ENCODE measurements at regions not wholly inside any gene's neighbourhood (a gene's known extent, or its start where the extent isn't known, plus 50 kb on each side); places are given as distances from the start of the nearest gene placed in this dataset.

GRCh38 chr9:73095425-73095824, 56.2 kb upstream of the ANXA1 start:
- no peak overlapping the region for H3K4me3 ChIP-seq (ENCODE audit: low read depth in 1 of 3, low read length in 3 of 3)
- H3K27ac ChIP-seq (ENCODE audit: low read depth in 1 of 2, low read length in 2 of 2) = no peak overlapping the region
- no peaks in the 10 kb centered on the region for H3K27me3 ChIP-seq (ENCODE audit: control insufficient read depth in 4 of 4, insufficient read depth in 4 of 4, low read length in 3 of 4)
- peaks cover 0 to 9% (median 3%) of the 10 kb centered on the region in 4 donors for H3K4me1 ChIP-seq (ENCODE audit: control insufficient read depth in 4 of 4, insufficient read depth in 4 of 4, low read length in 3 of 4)
- no peaks in the 10 kb centered on the region for H3K9me3 ChIP-seq (ENCODE audit: control insufficient read depth in 4 of 4, low read length in 3 of 4)
- H3K9ac ChIP-seq (ENCODE audit: low read depth in 1 of 2, low read length in 2 of 2) = no peak overlapping the region
- no peak for DNase-seq (ENCODE audit: low spot score)
- WGBS = 95% methylated on average over 5 of the region's 5 CpGs
- H3K36me3 ChIP-seq (ENCODE audit: control insufficient read depth in 4 of 4, insufficient read depth in 3 of 4, low read depth in 1 of 4, low read length in 3 of 4) = no peaks in the 10 kb centered on the region
- no peak for TF ChIP-seq FOXA2 (IDR thresholded peaks at IDR 0.05)
- TF ChIP-seq TAF1 (conservative IDR thresholded peaks at IDR 0.05) = no peak

- H3K9ac ChIP-seq (ENCODE audit: low read depth in 1 of 2, low read length in 2 of 2) = no peak overlapping the region
- no peaks in the 10 kb centered on the region for H3K9me3 ChIP-seq (ENCODE audit: control insufficient read depth in 4 of 4, low read length in 3 of 4)
- H3K36me3 ChIP-seq (ENCODE audit: control insufficient read depth in 4 of 4, insufficient read depth in 3 of 4, low read depth in 1 of 4, low read length in 3 of 4) = no peaks in the 10 kb centered on the region
- no peak for DNase-seq (ENCODE audit: low spot score)
- H3K27me3 ChIP-seq (ENCODE audit: control insufficient read depth in 4 of 4, insufficient read depth in 4 of 4, low read length in 3 of 4) = no peaks in the 10 kb centered on the region
- 72% methylated on average over 5 of the region's 5 CpGs for WGBS
- no peak for TF ChIP-seq CTCF (IDR thresholded peaks at IDR 0.05; ENCODE audit: low read depth, low read length, missing input control)
- no peak for TF ChIP-seq TAF1 (conservative IDR thresholded peaks at IDR 0.05)
- TF ChIP-seq RAD21 (IDR thresholded peaks at IDR 0.05) = no peak
- no peak for TF ChIP-seq YY1 (IDR thresholded peaks at IDR 0.05)
- no peak for TF ChIP-seq EGR1 (IDR thresholded peaks at IDR 0.05; ENCODE audit: low read depth in 2 of 2)
- TF ChIP-seq FOXA2 (IDR thresholded peaks at IDR 0.05) = no peak
- no peak for TF ChIP-seq MAX (IDR thresholded peaks at IDR 0.05)
- no peak for TF ChIP-seq GABPA (IDR thresholded peaks at IDR 0.05 in 1 of 2, conservative IDR thresholded peaks at IDR 0.05 in 1 of 2)
- TF ChIP-seq SP1 (IDR thresholded peaks at IDR 0.05) = no peak
- TF ChIP-seq REST (IDR thresholded peaks at IDR 0.05) = no peak
- no peak for TF ChIP-seq HNF4A (conservative IDR thresholded peaks at IDR 0.05)
- no peak for TF ChIP-seq ZBTB33 (IDR thresholded peaks at IDR 0.05)
- TF ChIP-seq JUND (IDR thresholded peaks at IDR 0.05) = no peak
- no peak for TF ChIP-seq RXRA (IDR thresholded peaks at IDR 0.05)
- TF ChIP-seq NR2F2 (IDR thresholded peaks at IDR 0.05) = no peak
- no peak for TF ChIP-seq ATF3 (IDR thresholded peaks at IDR 0.05)
- TF ChIP-seq HNF4G (IDR thresholded peaks at IDR 0.05) = no peak
- TF ChIP-seq FOXA1 (IDR thresholded peaks at IDR 0.05) = no peak
- H3K27ac ChIP-seq (ENCODE audit: low read depth in 1 of 2, low read length in 2 of 2) = no peak overlapping the region
- peaks cover 0 to 9% (median 3%) of the 10 kb centered on the region in 4 donors for H3K4me1 ChIP-seq (ENCODE audit: control insufficient read depth in 4 of 4, insufficient read depth in 4 of 4, low read length in 3 of 4)
- no peak overlapping the region for H3K4me3 ChIP-seq (ENCODE audit: low read depth in 1 of 3, low read length in 3 of 3)
Observed at GRCh38 chr9:73093740-73094379, 57.8 kb upstream of the ANXA1 start.

Data from liver (tissue), 8 donors.